Sigmoid colon (tissue), 6 donors: ENCODE measurements at regions not wholly inside any gene's neighbourhood (a gene's known extent, or its start where the extent isn't known, plus 50 kb on each side); places are given as distances from the start of the nearest gene placed in this dataset.

Source experiments
- DNase-seq: peaks from one replicate; pipeline ENCODE4 v3.0.0-alpha.2; 2019
- H3K27ac ChIP-seq, 4 donors: fragments of 200-600 bp; sonication (generic); one replicate each; pipeline ENCODE4 v1.5.1; 2016 to 2019; ENCODE audit warnings: mild to moderate bottlenecking in 1 of 4
- H3K27me3 ChIP-seq, 3 donors: fragments of 200-600 bp; sonication (generic); one replicate each; pipeline ENCODE4 v1.5.1; 2019; ENCODE audit warnings: mild to moderate bottlenecking in 1 of 3
- H3K36me3 ChIP-seq, 4 donors: fragments of 200-600 bp; sonication (generic); one replicate each; pipeline ENCODE4 v1.5.1; 2016 to 2019
- H3K4me1 ChIP-seq, 4 donors: fragments of 200-600 bp; sonication (generic); one replicate each; pipeline ENCODE4 v1.5.1; 2017 to 2019
- H3K4me3 ChIP-seq, 4 donors: fragments of 200-600 bp; sonication (generic); one replicate each; pipeline ENCODE4 v1.5.1; 2017 to 2019; ENCODE audit warnings: mild to moderate bottlenecking in 2 of 4, moderate library complexity in 1 of 4
- H3K9me3 ChIP-seq, 4 donors: fragments of 200-600 bp in 3 of 4; sonication (generic) in 3 of 4; one replicate each; pipeline versions ENCODE4 v1.5.1 to v1.6.1; 2013 to 2019
- EP300 ChIP-seq, 4 donors: sonication (generic); formaldehyde crosslinking; IDR thresholded peaks; one replicate each; pipeline ENCODE4 v1.6.1; 2017; ENCODE audit warnings: antibody characterized with exemption in 4 of 4
- POLR2A ChIP-seq, 2 donors: fragments of 450-650 bp; IDR thresholded peaks; one replicate each; pipeline ENCODE4 v1.6.1; 2016; ENCODE audit warnings: antibody characterized with exemption in 2 of 2, mild to moderate bottlenecking in 2 of 2, moderate library complexity in 2 of 2
- POLR2AphosphoS5 ChIP-seq, 4 donors: sonication (generic); formaldehyde crosslinking; IDR thresholded peaks; one replicate each; pipeline ENCODE4 v1.6.1; 2017; ENCODE audit warnings: antibody characterized with exemption in 4 of 4
- WGBS, 2 donors: extraction: QIAGEN DNeasy Blood & Tissue Kit; methylation state at CpG; one replicate each; pipeline ENCODE4 v1.1.7; 2013; 5-methylcytosine and 5-hydroxymethylcytosine counted together
- intact Hi-C: fragments of 100-400 bp; cut with DNase I; formaldehyde crosslinking; loops from one replicate; pipeline ENCODE4 v1.15.1; 2023
- TF ChIP-seq, protein P1 (sequence below), 4 experiments: fragments of 450-650 bp in 3 of 4; fragments of 200-600 bp in 1 of 4; IDR thresholded peaks; one replicate each; pipeline ENCODE4 v1.5.1; 2016 to 2019; ENCODE audit warnings: antibody characterized with exemption in 4 of 4, mild to moderate bottlenecking in 3 of 4, moderate library complexity in 2 of 4
- donor health status: healthy with polysubstance abuse.
- donor health status: healthy.

DNA sequence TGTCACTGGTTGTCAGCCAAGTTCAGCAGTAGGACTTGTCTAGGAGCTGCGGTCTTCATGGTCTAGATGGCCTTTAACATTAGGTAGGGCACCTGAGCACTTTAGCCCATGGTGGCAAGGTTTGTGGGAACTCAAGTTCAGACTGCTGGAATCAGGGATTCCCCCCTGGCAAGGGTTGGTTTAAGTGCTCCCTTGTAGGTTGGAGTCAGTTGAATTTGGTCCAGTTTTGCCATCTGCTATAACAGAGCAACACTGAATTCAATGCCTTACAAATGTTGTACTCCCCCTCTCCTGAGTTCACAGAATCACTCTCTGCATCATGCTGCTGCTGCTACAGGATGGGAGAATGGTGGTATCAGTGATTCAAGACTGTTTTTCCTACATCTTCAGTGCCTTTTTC lies 509.3 kb downstream of the VGLL3 start:
- no peaks in the 10 kb centered on the region for H3K4me1 ChIP-seq
- intact Hi-C loops: no loop called here
- no peaks in the 10 kb centered on the region for H3K36me3 ChIP-seq
- H3K27ac ChIP-seq: no peak overlapping the region
- no peak overlapping the region for H3K4me3 ChIP-seq
- WGBS, 2 donors: 37 to 83% methylated on average over 1 of the region's 1 CpG
- TF ChIP-seq EP300 (IDR thresholded peaks at IDR 0.05) (no peak), POLR2AphosphoS5 (IDR thresholded peaks at IDR 0.05) (no peak), POLR2A (IDR thresholded peaks at IDR 0.05) (no peak)
- TF ChIP-seq, protein P1, sequence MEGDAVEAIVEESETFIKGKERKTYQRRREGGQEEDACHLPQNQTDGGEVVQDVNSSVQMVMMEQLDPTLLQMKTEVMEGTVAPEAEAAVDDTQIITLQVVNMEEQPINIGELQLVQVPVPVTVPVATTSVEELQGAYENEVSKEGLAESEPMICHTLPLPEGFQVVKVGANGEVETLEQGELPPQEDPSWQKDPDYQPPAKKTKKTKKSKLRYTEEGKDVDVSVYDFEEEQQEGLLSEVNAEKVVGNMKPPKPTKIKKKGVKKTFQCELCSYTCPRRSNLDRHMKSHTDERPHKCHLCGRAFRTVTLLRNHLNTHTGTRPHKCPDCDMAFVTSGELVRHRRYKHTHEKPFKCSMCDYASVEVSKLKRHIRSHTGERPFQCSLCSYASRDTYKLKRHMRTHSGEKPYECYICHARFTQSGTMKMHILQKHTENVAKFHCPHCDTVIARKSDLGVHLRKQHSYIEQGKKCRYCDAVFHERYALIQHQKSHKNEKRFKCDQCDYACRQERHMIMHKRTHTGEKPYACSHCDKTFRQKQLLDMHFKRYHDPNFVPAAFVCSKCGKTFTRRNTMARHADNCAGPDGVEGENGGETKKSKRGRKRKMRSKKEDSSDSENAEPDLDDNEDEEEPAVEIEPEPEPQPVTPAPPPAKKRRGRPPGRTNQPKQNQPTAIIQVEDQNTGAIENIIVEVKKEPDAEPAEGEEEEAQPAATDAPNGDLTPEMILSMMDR (IDR thresholded peaks at IDR 0.05): no peak
- H3K9me3 ChIP-seq: no peaks in the 10 kb centered on the region
- DNase-seq: no peak
- H3K27me3 ChIP-seq: no peaks in the 10 kb centered on the region

DNA sequence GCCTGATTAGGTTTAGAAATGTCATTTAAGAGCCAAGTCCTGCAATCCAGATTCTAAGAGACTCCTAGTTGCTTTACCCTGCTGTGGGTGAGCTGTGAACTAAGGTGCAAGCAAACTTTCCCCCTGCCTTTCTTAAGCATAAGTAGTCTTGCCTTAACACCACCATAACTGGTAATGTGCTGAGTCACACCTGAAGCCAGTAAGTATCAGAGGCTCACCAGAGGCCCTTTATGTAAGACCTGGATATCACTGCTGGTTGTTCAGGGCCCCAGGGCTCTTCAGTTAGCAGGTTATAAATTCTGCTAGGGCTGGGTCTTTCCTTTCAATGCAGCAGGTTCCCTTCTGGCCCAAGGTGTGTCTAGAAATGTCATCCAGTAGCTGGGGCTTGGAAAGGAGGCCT lies 509.9 kb downstream of the VGLL3 start:
- no peaks in the 10 kb centered on the region for H3K4me1 ChIP-seq
- no peak overlapping the region for H3K27ac ChIP-seq
- no peaks in the 10 kb centered on the region for H3K27me3 ChIP-seq
- TF ChIP-seq POLR2A (IDR thresholded peaks at IDR 0.05) (no peak), POLR2AphosphoS5 (IDR thresholded peaks at IDR 0.05) (no peak), EP300 (IDR thresholded peaks at IDR 0.05) (no peak)
- TF ChIP-seq, protein P1 (IDR thresholded peaks at IDR 0.05): no peak
- no peaks in the 10 kb centered on the region for H3K36me3 ChIP-seq
- H3K4me3 ChIP-seq: no peak overlapping the region
- intact Hi-C loops: no loop called here
- no peak for DNase-seq
- H3K9me3 ChIP-seq: no peaks in the 10 kb centered on the region

DNA sequence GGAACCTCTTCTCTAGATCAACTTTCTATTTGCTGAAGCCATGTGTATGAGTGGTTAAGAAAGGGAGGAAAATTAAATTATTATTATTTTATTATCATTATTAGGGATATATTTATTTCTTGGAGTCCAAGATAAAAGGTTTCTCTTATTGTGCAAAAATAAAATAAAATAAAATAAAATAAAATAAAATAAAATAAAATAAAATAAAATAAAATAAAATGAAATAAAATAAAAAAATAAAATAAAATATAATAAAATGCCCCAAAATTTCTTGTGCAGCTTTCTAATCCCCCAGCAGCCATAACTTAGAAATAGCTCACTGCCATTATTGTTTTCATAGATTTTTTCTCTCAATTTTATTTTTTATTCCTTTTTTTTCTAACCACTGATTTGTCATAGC lies 526.8 kb downstream of the VGLL3 start:
- Histone ChIP-seq H3K27me3 (no peaks in the 10 kb centered on the region), H3K27ac (no peak overlapping the region), H3K36me3 (no peaks in the 10 kb centered on the region), H3K9me3 (no peaks in the 10 kb centered on the region), H3K4me1 (no peaks in the 10 kb centered on the region), H3K4me3 (no peak overlapping the region)
- no peak for DNase-seq
- TF ChIP-seq EP300 (IDR thresholded peaks at IDR 0.05) (no peak), POLR2AphosphoS5 (IDR thresholded peaks at IDR 0.05) (no peak), POLR2A (IDR thresholded peaks at IDR 0.05) (no peak)
- TF ChIP-seq, protein P1 (IDR thresholded peaks at IDR 0.05): no peak
- intact Hi-C loops: no loop called here

DNA sequence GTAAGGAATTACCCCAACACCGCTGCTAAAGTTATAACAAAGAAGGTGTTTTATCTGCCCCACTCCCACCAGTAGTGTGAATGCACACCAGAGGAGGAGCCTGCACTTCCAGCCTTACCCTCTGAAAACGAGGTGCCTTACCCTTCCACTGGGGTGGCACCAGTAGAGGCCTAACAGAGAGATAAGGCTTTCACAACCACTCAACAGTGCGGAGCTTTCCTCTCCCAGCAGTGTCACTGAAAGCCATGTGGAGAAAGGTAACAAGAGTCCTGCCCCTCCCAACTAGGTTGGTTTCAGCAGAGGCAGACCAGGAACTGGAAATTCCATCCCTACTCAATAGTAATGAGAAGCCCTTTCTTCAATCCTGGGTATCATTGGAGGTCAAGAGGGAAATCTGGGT lies 539.2 kb downstream of the VGLL3 start:
- Histone ChIP-seq H3K9me3 (no peaks in the 10 kb centered on the region), H3K27me3 (no peaks in the 10 kb centered on the region), H3K27ac (no peak overlapping the region), H3K36me3 (no peaks in the 10 kb centered on the region), H3K4me1 (no peaks in the 10 kb centered on the region), H3K4me3 (no peak overlapping the region)
- intact Hi-C loops: no loop called here
- TF ChIP-seq POLR2A (IDR thresholded peaks at IDR 0.05) (no peak), POLR2AphosphoS5 (IDR thresholded peaks at IDR 0.05) (no peak), EP300 (IDR thresholded peaks at IDR 0.05) (no peak)
- TF ChIP-seq, protein P1 (IDR thresholded peaks at IDR 0.05): no peak
- DNase-seq: no peak
- WGBS, 2 donors: 61 to 73% methylated on average over 3 of the region's 3 CpGs

DNA sequence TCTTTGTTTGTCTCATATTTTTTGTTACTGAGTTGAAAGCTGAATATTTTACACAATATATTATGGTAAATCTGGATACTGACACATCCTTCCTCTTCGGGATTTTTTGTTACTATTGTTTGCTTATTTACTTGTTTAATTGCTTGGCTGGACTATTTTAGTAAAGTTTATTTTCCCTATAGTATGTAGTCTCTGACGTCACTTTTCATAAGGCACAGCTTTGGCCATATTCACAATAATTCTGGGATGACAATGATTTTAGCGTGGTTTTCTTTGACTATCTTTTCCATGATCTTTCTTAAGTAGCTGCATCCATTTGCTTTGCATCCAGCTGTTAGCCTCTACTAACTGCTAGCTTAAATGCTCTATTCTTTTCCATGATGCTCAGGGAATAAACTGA lies 552.4 kb downstream of the VGLL3 start:
- H3K27ac ChIP-seq: no peak overlapping the region
- H3K27me3 ChIP-seq: no peaks in the 10 kb centered on the region
- H3K4me1 ChIP-seq: no peaks in the 10 kb centered on the region
- DNase-seq: no peak
- H3K9me3 ChIP-seq: no peaks in the 10 kb centered on the region
- TF ChIP-seq, protein P1 (IDR thresholded peaks at IDR 0.05): no peak
- TF ChIP-seq POLR2AphosphoS5 (IDR thresholded peaks at IDR 0.05): no peak
- no peak for TF ChIP-seq EP300 (IDR thresholded peaks at IDR 0.05)
- TF ChIP-seq POLR2A (IDR thresholded peaks at IDR 0.05): no peak
- no peak overlapping the region for H3K4me3 ChIP-seq
- 68 to 83% methylated on average over 3 of the region's 3 CpGs for WGBS, 2 donors
- no peaks in the 10 kb centered on the region for H3K36me3 ChIP-seq
- intact Hi-C loops: no loop called here
